ENCODE measurements at regions not wholly inside any gene's neighbourhood (a gene's known extent, or its start where the extent isn't known, plus 50 kb on each side); places are given as distances from the start of the nearest gene placed in this dataset.
"Not testable (repeated sequence)": the region's sequence is repeated elsewhere in the genome, so short reads cannot be mapped to it uniquely, and the experiment has no call there.

GRCh38 chr12:73719223-73719622 is 818.4 kb upstream of the ATXN7L3B start:
- Mint-ChIP-seq H3K27me3 (no peaks in the 10 kb centered on the region), H3K4me3 (no peak overlapping the region), H3K36me3 (ENCODE audit: insufficient read depth) (no peaks in the 10 kb centered on the region), H3K4me1 (no peaks in the 10 kb centered on the region), H3K9me3 (peaks cover 15% of the 10 kb centered on the region), H3K27ac (ENCODE audit: low read depth) (no peak overlapping the region)
- DNase-seq (ENCODE audit: low spot score in 2 of 2) (no peak), ATAC-seq (replicated peaks; ENCODE audit: extremely low read depth, poor library complexity, severe bottlenecking) (no peak)

DNA sequence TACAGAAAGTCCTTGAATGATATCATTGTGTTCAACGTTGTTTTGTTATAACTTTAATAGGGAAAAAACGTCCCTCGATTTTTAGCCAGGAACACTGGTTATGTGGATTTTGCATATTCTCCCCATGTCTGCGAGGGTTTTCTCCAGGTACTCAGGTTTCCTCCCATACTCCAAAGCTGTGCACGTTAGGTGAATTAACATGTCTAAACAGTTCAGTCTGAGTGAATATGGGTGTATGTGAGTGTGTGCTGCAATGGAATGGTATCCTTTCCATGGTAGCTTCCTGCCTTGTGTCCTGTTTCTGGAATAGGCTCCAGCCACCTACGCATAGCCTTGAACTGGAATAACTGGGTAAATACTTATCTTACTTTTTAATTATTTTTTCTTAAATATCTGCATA is 810.8 kb upstream of the ATXN7L3B start:
- Mint-ChIP-seq H3K4me1 (no peaks in the 10 kb centered on the region), H3K36me3 (ENCODE audit: insufficient read depth) (no peaks in the 10 kb centered on the region), H3K4me3 (no peak overlapping the region), H3K27me3 (no peaks in the 10 kb centered on the region), H3K9me3 (peaks cover 8% of the 10 kb centered on the region), H3K27ac (ENCODE audit: low read depth) (no peak overlapping the region)
- ATAC-seq (replicated peaks; ENCODE audit: extremely low read depth, poor library complexity, severe bottlenecking) (no peak), DNase-seq (ENCODE audit: low spot score in 2 of 2) (no peak)

GRCh38 chr12:73731658-73732057 is 806.0 kb upstream of the ATXN7L3B start:
- H3K36me3 Mint-ChIP-seq (ENCODE audit: insufficient read depth) = no peaks in the 10 kb centered on the region
- H3K27me3 Mint-ChIP-seq = no peaks in the 10 kb centered on the region
- H3K4me1 Mint-ChIP-seq = no peaks in the 10 kb centered on the region
- peaks cover 7% of the 10 kb centered on the region for H3K9me3 Mint-ChIP-seq
- H3K27ac Mint-ChIP-seq (ENCODE audit: low read depth) = no peak overlapping the region
- no peak for DNase-seq (ENCODE audit: low spot score in 2 of 2)
- H3K4me3 Mint-ChIP-seq = no peak overlapping the region
- ATAC-seq (replicated peaks; ENCODE audit: extremely low read depth, poor library complexity, severe bottlenecking) = no peak

DNA sequence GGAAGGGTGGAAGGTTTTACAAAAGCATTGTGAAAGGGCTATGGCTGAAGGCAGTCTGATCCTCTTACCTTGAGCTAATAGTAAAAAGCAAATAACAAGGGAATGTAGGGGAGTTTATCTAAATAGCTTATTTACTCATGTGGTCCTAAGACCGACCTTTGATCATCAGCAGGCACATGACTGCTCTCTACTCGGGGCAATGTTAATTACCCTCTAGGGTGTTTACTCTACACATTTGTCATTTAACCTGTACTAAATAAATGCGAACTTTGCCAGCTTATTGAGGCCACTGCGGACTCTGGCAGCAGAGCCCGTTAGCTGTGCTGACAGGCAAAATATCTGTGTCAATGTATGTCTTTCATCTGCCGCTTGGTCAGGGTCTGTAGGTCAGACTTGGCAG is 768.3 kb upstream of the ATXN7L3B start:
- H3K4me1 Mint-ChIP-seq = no peaks in the 10 kb centered on the region
- H3K9me3 Mint-ChIP-seq = peaks cover 7% of the 10 kb centered on the region
- H3K4me3 Mint-ChIP-seq = no peak overlapping the region
- H3K27me3 Mint-ChIP-seq = no peaks in the 10 kb centered on the region
- no peak overlapping the region for H3K27ac Mint-ChIP-seq (ENCODE audit: low read depth)
- no peak for ATAC-seq (replicated peaks; ENCODE audit: extremely low read depth, poor library complexity, severe bottlenecking)
- no peaks in the 10 kb centered on the region for H3K36me3 Mint-ChIP-seq (ENCODE audit: insufficient read depth)
- DNase-seq (ENCODE audit: low spot score in 2 of 2) = no peak

GRCh38 chr12:73798523-73798922 is 739.1 kb upstream of the ATXN7L3B start:
- H3K27me3 Mint-ChIP-seq = no peaks in the 10 kb centered on the region
- H3K27ac Mint-ChIP-seq (ENCODE audit: low read depth) = no peak overlapping the region
- ATAC-seq (replicated peaks; ENCODE audit: extremely low read depth, poor library complexity, severe bottlenecking) (no peak), DNase-seq (ENCODE audit: low spot score in 2 of 2) (no peak)
- H3K9me3 Mint-ChIP-seq = peaks cover 18% of the 10 kb centered on the region
- no peak overlapping the region for H3K4me3 Mint-ChIP-seq
- H3K4me1 Mint-ChIP-seq = no peaks in the 10 kb centered on the region
- peaks cover 2% of the 10 kb centered on the region for H3K36me3 Mint-ChIP-seq (ENCODE audit: insufficient read depth)

DNA sequence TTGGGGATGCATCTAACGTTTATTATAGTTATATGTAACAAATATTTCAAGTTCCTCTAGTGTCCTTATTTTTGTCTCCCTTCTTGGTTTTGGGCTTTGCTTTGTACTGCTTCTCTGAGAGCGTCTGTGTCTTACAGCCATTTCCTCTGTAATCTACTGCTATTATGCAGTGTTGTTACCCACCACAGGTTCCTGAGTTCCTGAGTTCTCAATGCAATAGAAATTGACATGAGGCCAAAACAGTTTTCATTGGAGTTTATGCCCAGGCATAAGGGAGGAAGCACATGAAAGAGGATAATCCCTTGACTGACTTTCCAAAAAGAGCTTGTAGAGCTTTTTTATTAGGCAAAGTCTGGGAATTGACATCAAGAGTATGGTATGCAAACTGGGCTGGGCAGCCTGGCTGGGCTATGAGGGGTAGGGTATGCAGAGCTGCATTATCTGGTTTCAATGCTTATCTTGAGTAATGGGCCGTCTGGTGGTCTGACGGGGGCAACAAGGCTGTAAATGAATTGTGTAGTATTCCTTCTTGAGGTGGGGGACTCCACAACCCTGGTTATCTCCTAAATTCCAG is 722.5 kb upstream of the ATXN7L3B start:
- ATAC-seq (replicated peaks; ENCODE audit: extremely low read depth, poor library complexity, severe bottlenecking) = no peak
- H3K9me3 Mint-ChIP-seq = no peaks in the 10 kb centered on the region
- H3K4me1 Mint-ChIP-seq = no peaks in the 10 kb centered on the region
- H3K27me3 Mint-ChIP-seq = no peaks in the 10 kb centered on the region
- H3K4me3 Mint-ChIP-seq = no peak overlapping the region
- DNase-seq (ENCODE audit: low spot score in 2 of 2) = no peak
- no peaks in the 10 kb centered on the region for H3K36me3 Mint-ChIP-seq (ENCODE audit: insufficient read depth)
- H3K27ac Mint-ChIP-seq (ENCODE audit: low read depth) = no peak overlapping the region

- H3K4me3 Mint-ChIP-seq = no peak overlapping the region
- ATAC-seq (replicated peaks; ENCODE audit: extremely low read depth, poor library complexity, severe bottlenecking) (no peak), DNase-seq (ENCODE audit: low spot score in 2 of 2) (no peak)
- H3K9me3 Mint-ChIP-seq = peaks cover 12% of the 10 kb centered on the region
- H3K27ac Mint-ChIP-seq (ENCODE audit: low read depth) = no peak overlapping the region
- no peaks in the 10 kb centered on the region for H3K4me1 Mint-ChIP-seq
- H3K27me3 Mint-ChIP-seq = no peaks in the 10 kb centered on the region
- H3K36me3 Mint-ChIP-seq (ENCODE audit: insufficient read depth) = no peaks in the 10 kb centered on the region
These were observed 720.5 kb upstream of the ATXN7L3B start for GRCh38 chr12:73817161-73817560.

GRCh38 chr12:73833746-73834145 is 703.9 kb upstream of the ATXN7L3B start:
- no peak for DNase-seq (ENCODE audit: low spot score in 2 of 2)
- peaks cover 18% of the 10 kb centered on the region for H3K9me3 Mint-ChIP-seq
- no peaks in the 10 kb centered on the region for H3K4me1 Mint-ChIP-seq
- no peaks in the 10 kb centered on the region for H3K36me3 Mint-ChIP-seq (ENCODE audit: insufficient read depth)
- H3K27me3 Mint-ChIP-seq = no peaks in the 10 kb centered on the region
- no peak overlapping the region for H3K27ac Mint-ChIP-seq (ENCODE audit: low read depth)
- ATAC-seq (replicated peaks; ENCODE audit: extremely low read depth, poor library complexity, severe bottlenecking) = no peak
- H3K4me3 Mint-ChIP-seq = no peak overlapping the region

DNA sequence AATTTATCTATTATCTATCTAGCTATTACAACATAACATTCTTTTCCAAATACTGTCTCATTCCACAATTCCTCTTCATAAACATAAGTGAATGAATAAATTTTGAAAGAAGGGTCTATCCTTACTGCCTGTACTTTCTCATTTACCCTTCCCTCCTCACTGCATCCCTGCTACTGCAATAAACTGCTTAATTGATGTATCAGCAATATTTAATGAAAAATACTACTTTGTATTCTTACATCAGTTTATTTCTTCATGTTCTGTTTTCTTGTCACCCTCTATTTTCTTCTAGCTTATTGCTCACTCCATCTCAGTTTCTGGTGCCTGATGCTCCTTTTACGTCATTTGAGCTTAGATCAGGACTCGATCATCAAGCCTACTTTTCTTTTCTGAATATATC is 695.7 kb upstream of the ATXN7L3B start:
- DNase-seq (ENCODE audit: low spot score in 2 of 2) (no peak), ATAC-seq (replicated peaks; ENCODE audit: extremely low read depth, poor library complexity, severe bottlenecking) (no peak)
- H3K36me3 Mint-ChIP-seq (ENCODE audit: insufficient read depth) = no peaks in the 10 kb centered on the region
- H3K27ac Mint-ChIP-seq (ENCODE audit: low read depth) = no peak overlapping the region
- no peaks in the 10 kb centered on the region for H3K4me1 Mint-ChIP-seq
- peaks cover 20% of the 10 kb centered on the region for H3K9me3 Mint-ChIP-seq
- no peaks in the 10 kb centered on the region for H3K27me3 Mint-ChIP-seq
- no peak overlapping the region for H3K4me3 Mint-ChIP-seq

DNA sequence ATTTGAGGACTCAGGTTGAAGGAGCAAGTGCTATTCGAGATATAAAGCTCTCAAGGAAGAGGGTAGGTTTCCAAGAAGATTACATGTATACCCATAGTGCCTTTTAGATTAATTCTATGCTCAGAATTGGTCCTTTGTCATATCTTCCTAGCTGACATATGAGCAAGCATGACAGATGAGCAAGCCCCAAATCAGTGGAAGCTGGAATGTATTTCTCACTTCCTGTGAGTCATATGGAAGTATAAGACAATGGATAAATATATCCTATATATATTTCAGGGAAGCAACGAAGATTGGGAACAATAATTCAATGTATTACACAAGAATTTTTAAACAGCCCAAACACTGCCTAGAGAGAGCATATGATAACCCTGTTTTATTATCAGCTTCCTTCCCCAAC is 674.1 kb upstream of the ATXN7L3B start:
- Mint-ChIP-seq H3K9me3 (peaks cover 21% of the 10 kb centered on the region), H3K36me3 (ENCODE audit: insufficient read depth) (no peaks in the 10 kb centered on the region), H3K4me3 (no peak overlapping the region), H3K27me3 (no peaks in the 10 kb centered on the region), H3K27ac (ENCODE audit: low read depth) (no peak overlapping the region), H3K4me1 (no peaks in the 10 kb centered on the region)
- DNase-seq (ENCODE audit: low spot score in 2 of 2) = no peak
- no peak for ATAC-seq (replicated peaks; ENCODE audit: extremely low read depth, poor library complexity, severe bottlenecking)

DNA sequence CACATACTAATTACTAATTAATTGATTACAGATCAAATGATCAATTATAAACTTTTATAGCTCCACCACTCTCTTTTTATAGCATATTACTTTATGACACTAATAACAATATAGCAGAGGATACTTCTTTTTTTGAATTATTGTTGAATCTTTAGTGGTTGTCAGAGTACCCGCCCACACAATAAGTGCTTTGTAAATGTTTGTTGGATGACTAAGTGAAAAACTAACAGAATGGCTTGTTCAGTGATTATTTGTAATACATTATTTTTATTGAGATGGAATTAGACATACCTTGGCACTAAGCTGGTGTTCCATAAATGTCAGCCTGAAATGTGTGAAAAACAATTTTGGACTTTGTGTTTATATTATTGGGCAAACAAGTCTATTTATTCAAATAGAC is 670.5 kb upstream of the ATXN7L3B start:
- Mint-ChIP-seq H3K4me3 (no peak overlapping the region), H3K27me3 (no peaks in the 10 kb centered on the region), H3K9me3 (peaks cover 16% of the 10 kb centered on the region), H3K4me1 (no peaks in the 10 kb centered on the region), H3K27ac (ENCODE audit: low read depth) (no peak overlapping the region), H3K36me3 (ENCODE audit: insufficient read depth) (no peaks in the 10 kb centered on the region)
- DNase-seq (ENCODE audit: low spot score in 2 of 2) (no peak), ATAC-seq (replicated peaks; ENCODE audit: extremely low read depth, poor library complexity, severe bottlenecking) (no peak)

DNA sequence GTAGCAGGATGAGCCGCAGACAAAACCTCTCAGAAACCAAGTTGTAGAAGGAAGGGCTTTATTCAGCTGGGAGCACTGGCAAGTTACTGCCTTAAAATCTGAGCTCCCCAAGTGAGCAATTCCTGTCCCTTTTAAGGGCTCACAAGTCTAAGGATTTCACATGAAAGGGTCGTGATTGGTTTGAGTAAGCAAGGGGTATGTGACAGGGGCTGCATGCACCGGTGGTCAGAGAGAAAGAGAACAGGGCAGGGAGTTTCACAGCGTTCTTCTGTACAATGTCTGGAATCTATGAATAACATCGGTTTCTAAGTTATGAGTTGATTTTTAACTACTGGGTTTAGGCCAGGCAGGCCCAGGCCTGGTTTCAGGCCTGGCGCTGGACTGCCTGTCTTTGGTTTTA is 660.3 kb upstream of the ATXN7L3B start:
- H3K27ac Mint-ChIP-seq (ENCODE audit: low read depth); DNase-seq (ENCODE audit: low spot score in 2 of 2); H3K27me3 Mint-ChIP-seq; ATAC-seq (replicated peaks; ENCODE audit: extremely low read depth, poor library complexity, severe bottlenecking); H3K4me3 Mint-ChIP-seq; H3K4me1 Mint-ChIP-seq; H3K36me3 Mint-ChIP-seq (ENCODE audit: insufficient read depth): not testable (repeated sequence)
- H3K9me3 Mint-ChIP-seq = peaks cover 11% of the 10 kb centered on the region

- Mint-ChIP-seq H3K27ac (ENCODE audit: low read depth) (no peak overlapping the region), H3K36me3 (ENCODE audit: insufficient read depth) (no peaks in the 10 kb centered on the region), H3K4me1 (no peaks in the 10 kb centered on the region), H3K4me3 (no peak overlapping the region), H3K9me3 (peaks cover 25% of the 10 kb centered on the region), H3K27me3 (no peaks in the 10 kb centered on the region)
- ATAC-seq (replicated peaks; ENCODE audit: extremely low read depth, poor library complexity, severe bottlenecking) = no peak
- DNase-seq (ENCODE audit: low spot score in 2 of 2) = no peak
These were observed 645.4 kb upstream of the ATXN7L3B start for GRCh38 chr12:73892201-73892600.

DNA sequence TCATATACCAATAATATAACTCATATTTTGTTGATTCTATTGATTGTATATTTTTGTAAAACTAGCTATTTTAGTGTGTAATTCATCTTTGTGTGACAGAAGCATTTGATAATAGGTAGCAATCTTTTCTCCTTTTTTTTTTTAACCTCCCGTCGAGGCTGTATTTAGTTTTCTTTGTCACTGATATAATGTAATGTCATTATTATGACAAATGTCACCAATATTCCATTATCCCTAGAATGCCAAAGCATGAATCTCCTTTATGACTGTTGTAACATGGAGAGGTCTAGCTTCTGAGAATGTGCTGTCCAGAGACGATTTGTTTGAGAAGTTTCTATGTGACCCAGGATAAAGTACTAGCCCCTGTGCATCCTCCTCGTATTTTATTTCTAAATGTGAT is 639.0 kb upstream of the ATXN7L3B start:
- peaks cover 9% of the 10 kb centered on the region for H3K9me3 Mint-ChIP-seq
- H3K36me3 Mint-ChIP-seq (ENCODE audit: insufficient read depth) = no peaks in the 10 kb centered on the region
- no peaks in the 10 kb centered on the region for H3K4me1 Mint-ChIP-seq

More for the DNA sequence above, 639.0 kb upstream of the ATXN7L3B start:
- no peak for DNase-seq (ENCODE audit: low spot score in 2 of 2)
- H3K27ac Mint-ChIP-seq (ENCODE audit: low read depth) = no peak overlapping the region
- no peaks in the 10 kb centered on the region for H3K27me3 Mint-ChIP-seq
- no peak overlapping the region for H3K4me3 Mint-ChIP-seq
- no peak for ATAC-seq (replicated peaks; ENCODE audit: extremely low read depth, poor library complexity, severe bottlenecking)

All from central memory CD8-positive, alpha-beta T cell (primary cell).